Body of pancreas (tissue), 4 donors: ENCODE measurements at regions not wholly inside any gene's neighbourhood (a gene's known extent, or its start where the extent isn't known, plus 50 kb on each side); places are given as distances from the start of the nearest gene placed in this dataset.

Experiments
- CTCF ChIP-seq, 7 experiments: fragments of 450-650 bp in 4 of 7; fragments of 200-600 bp in 3 of 7; sonication (generic) in 3 of 7; IDR thresholded peaks; one replicate each; pipeline ENCODE4 v1.5.1; 2016 to 2019; ENCODE audit warnings: antibody characterized with exemption in 7 of 7
- POLR2A ChIP-seq, 3 donors: fragments of 450-650 bp; IDR thresholded peaks; one replicate each; pipeline ENCODE4 v1.6.1; 2016; ENCODE audit warnings: antibody characterized with exemption in 3 of 3, mild to moderate bottlenecking in 2 of 3

DNA sequence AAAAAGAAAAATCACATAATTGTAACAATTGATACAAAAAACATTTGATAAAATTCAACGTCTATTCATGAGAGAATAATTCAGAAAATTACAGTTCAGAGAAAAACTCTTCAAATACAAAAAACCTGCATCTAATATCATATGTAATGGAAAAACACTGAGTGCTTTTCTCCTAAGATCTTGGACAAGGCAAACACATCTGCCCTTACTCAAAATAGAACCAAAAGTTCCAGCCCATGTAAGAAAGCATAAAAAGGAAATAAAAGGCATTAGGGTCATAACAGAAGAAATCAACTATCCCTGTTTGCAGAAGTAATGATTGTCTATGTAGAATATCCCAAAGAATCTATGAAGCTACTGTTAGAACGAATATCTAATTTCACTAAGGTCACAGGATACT, 721.4 kb downstream of the RFPL4B start:
- TF ChIP-seq CTCF (IDR thresholded peaks at IDR 0.05): no peak
- TF ChIP-seq POLR2A (IDR thresholded peaks at IDR 0.05): no peak
